Smooth muscle cell of the brain vasculature (primary cell): ENCODE measurements at regions not wholly inside any gene's neighbourhood (a gene's known extent, or its start where the extent isn't known, plus 50 kb on each side); places are given as distances from the start of the nearest gene placed in this dataset.

Experiments
- DNase-seq: peaks from one replicate; pipeline ENCODE4 v3.0.0-alpha.2; 2012; ENCODE audit warnings: low read depth, low spot score

- no peak for DNase-seq
Measured at GRCh38 chr16:73543970-73544599, 496.2 kb upstream of the ZFHX3 start.

GRCh38 chr16:73543331-73543969 lies 495.5 kb upstream of the ZFHX3 start:
- DNase-seq, result no peak

GRCh38 chr16:73542885-73543284 lies 495.0 kb upstream of the ZFHX3 start:
- no peak for DNase-seq

- DNase-seq, result no peak
Measured at GRCh38 chr16:73537921-73538320, 490.0 kb upstream of the ZFHX3 start.

- no peak for DNase-seq
Measured at GRCh38 chr16:73536931-73537330, 489.0 kb upstream of the ZFHX3 start.

GRCh38 chr16:73531021-73531420 lies 483.1 kb upstream of the ZFHX3 start:
- DNase-seq, result no peak

GRCh38 chr16:73530529-73530928 lies 482.6 kb upstream of the ZFHX3 start:
- DNase-seq, result no peak

GRCh38 chr16:73529303-73530012 lies 481.5 kb upstream of the ZFHX3 start:
- DNase-seq, result no peak

- DNase-seq, result no peak
Measured at GRCh38 chr16:73527187-73527586, 479.3 kb upstream of the ZFHX3 start.

- no peak for DNase-seq
Measured at GRCh38 chr16:73526011-73526804, 478.3 kb upstream of the ZFHX3 start.

GRCh38 chr16:73523209-73523608 lies 475.3 kb upstream of the ZFHX3 start:
- DNase-seq, result no peak

GRCh38 chr16:73521499-73521898 lies 473.6 kb upstream of the ZFHX3 start:
- no peak for DNase-seq

- DNase-seq, result no peak
Measured at GRCh38 chr16:73515616-73516015, 467.7 kb upstream of the ZFHX3 start.

GRCh38 chr16:73510852-73511251 lies 462.9 kb upstream of the ZFHX3 start:
- DNase-seq, result no peak

- DNase-seq, result no peak
Measured at GRCh38 chr16:73506568-73507056, 458.7 kb upstream of the ZFHX3 start.

- DNase-seq, result no peak
Measured at GRCh38 chr16:73505577-73505976, 457.6 kb upstream of the ZFHX3 start.

- no peak for DNase-seq
Measured at GRCh38 chr16:73504591-73505575, 457.0 kb upstream of the ZFHX3 start.

- DNase-seq, result no peak
Measured at GRCh38 chr16:73503093-73503492, 455.2 kb upstream of the ZFHX3 start.

GRCh38 chr16:73499276-73499675 lies 451.3 kb upstream of the ZFHX3 start:
- no peak for DNase-seq

GRCh38 chr16:73485880-73486279 lies 438.0 kb upstream of the ZFHX3 start:
- DNase-seq, result no peak
